ENCODE measurements at regions not wholly inside any gene's neighbourhood (a gene's known extent, or its start where the extent isn't known, plus 50 kb on each side); places are given as distances from the start of the nearest gene placed in this dataset.

GRCh38 chr4:58515226-58515625, 1405.0 kb upstream of the IGFBP7 start:
- no peaks in the 10 kb centered on the region for H3K27me3 Mint-ChIP-seq (ENCODE audit: low read depth)

DNA sequence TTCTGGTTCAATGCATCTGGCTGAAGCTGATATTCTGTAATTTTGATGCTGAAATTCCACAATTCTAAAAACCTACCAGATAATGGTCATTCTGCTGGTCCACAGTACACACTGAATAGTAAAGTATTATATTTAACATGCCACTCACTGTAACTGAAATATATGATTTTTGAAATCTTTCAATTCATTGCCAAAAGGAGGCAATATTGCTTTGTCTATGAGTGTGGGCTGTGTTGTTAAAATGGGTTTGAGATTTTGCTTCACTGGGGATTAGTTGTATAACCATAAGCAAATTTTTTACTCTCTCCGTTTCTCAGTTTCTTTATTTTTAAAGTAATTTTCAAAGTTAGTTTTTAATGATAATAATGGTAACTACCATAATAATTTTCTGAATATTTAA, 1404.1 kb upstream of the IGFBP7 start:
- Mint-ChIP-seq H3K36me3 (ENCODE audit: low read depth) (no peaks in the 10 kb centered on the region), H3K4me3 (no peak overlapping the region), H3K27ac (ENCODE audit: unreplicated experiment) (no peak overlapping the region), H3K4me1 (no peaks in the 10 kb centered on the region), H3K9me3 (no peaks in the 10 kb centered on the region), H3K27me3 (ENCODE audit: low read depth) (no peaks in the 10 kb centered on the region)
- no peak for DNase-seq (ENCODE audit: low read depth, low spot score)
- no peak for TF ChIP-seq CTCF (conservative IDR thresholded peaks at IDR 0.05)

More at GRCh38 chr4:58515226-58515625, 1405.0 kb upstream of the IGFBP7 start:
- Mint-ChIP-seq H3K4me3 (no peak overlapping the region), H3K9me3 (no peaks in the 10 kb centered on the region), H3K36me3 (ENCODE audit: low read depth) (no peaks in the 10 kb centered on the region), H3K27ac (ENCODE audit: unreplicated experiment) (no peak overlapping the region), H3K4me1 (no peaks in the 10 kb centered on the region)
- no peak for TF ChIP-seq CTCF (conservative IDR thresholded peaks at IDR 0.05)
- no peak for DNase-seq (ENCODE audit: low read depth, low spot score)

- no peak for TF ChIP-seq CTCF (conservative IDR thresholded peaks at IDR 0.05)
- H3K9me3 Mint-ChIP-seq = no peaks in the 10 kb centered on the region
- H3K27me3 Mint-ChIP-seq (ENCODE audit: low read depth) = no peaks in the 10 kb centered on the region
- DNase-seq (ENCODE audit: low read depth, low spot score) = no peak
- H3K4me1 Mint-ChIP-seq = no peaks in the 10 kb centered on the region
- H3K27ac Mint-ChIP-seq (ENCODE audit: unreplicated experiment) = no peak overlapping the region
- H3K36me3 Mint-ChIP-seq (ENCODE audit: low read depth) = no peaks in the 10 kb centered on the region
- H3K4me3 Mint-ChIP-seq = no peak overlapping the region
Measured at GRCh38 chr4:58510652-58511051, 1400.5 kb upstream of the IGFBP7 start.

DNA sequence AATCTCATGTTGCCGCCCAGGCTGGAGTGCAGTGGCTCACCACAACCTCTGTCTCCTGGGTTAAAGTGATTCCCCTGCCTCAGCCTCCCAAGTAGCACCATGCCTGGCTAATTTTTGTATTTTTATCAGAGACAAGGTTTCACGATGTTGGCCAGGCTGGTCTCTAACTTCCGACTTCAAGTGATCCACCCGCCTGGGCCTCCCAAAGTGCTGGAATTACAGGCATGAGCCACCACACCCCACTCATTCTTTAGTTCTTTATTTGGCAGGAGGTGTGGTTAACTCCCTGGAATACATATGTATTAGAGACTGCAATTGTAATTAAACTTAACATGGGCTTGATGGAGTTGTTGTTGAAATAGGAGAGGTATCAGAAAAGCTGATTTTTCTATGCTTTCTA, 1396.9 kb upstream of the IGFBP7 start:
- TF ChIP-seq CTCF (conservative IDR thresholded peaks at IDR 0.05) = no peak
- Mint-ChIP-seq H3K9me3 (no peaks in the 10 kb centered on the region), H3K4me3 (no peak overlapping the region), H3K27ac (ENCODE audit: unreplicated experiment) (no peak overlapping the region), H3K36me3 (ENCODE audit: low read depth) (no peaks in the 10 kb centered on the region), H3K4me1 (no peaks in the 10 kb centered on the region), H3K27me3 (ENCODE audit: low read depth) (no peaks in the 10 kb centered on the region)
- no peak for DNase-seq (ENCODE audit: low read depth, low spot score)

DNA sequence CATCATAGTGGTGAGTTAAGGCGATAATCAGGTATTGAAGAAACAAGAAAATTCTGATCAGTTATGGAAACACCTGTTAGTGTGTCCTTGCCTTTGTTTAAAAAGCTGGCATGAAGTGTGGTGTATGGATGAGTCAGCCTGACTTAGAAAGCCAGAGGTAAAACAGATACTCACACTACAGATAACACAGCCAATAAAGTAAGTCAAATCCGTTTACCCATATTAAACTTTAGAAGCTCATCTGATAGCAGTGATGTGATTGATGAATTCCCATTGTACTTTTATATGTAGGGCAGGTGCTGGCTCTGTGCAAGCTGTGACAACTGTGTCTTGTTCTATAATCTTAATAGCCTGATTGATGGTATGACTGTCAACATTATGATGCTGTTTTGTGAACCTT, 1392.7 kb upstream of the IGFBP7 start:
- Mint-ChIP-seq H3K4me1 (no peaks in the 10 kb centered on the region), H3K36me3 (ENCODE audit: low read depth) (no peaks in the 10 kb centered on the region), H3K27ac (ENCODE audit: unreplicated experiment) (no peak overlapping the region), H3K4me3 (no peak overlapping the region), H3K27me3 (ENCODE audit: low read depth) (no peaks in the 10 kb centered on the region), H3K9me3 (no peaks in the 10 kb centered on the region)
- DNase-seq (ENCODE audit: low read depth, low spot score) = no peak
- TF ChIP-seq CTCF (conservative IDR thresholded peaks at IDR 0.05) = no peak

- H3K4me3 Mint-ChIP-seq = no peak overlapping the region
- no peak for TF ChIP-seq CTCF (conservative IDR thresholded peaks at IDR 0.05)
- no peak for DNase-seq (ENCODE audit: low read depth, low spot score)
- no peaks in the 10 kb centered on the region for H3K36me3 Mint-ChIP-seq (ENCODE audit: low read depth)
- no peak overlapping the region for H3K27ac Mint-ChIP-seq (ENCODE audit: unreplicated experiment)
- no peaks in the 10 kb centered on the region for H3K27me3 Mint-ChIP-seq (ENCODE audit: low read depth)
- no peaks in the 10 kb centered on the region for H3K9me3 Mint-ChIP-seq
- H3K4me1 Mint-ChIP-seq = no peaks in the 10 kb centered on the region
Measured at GRCh38 chr4:58499182-58499581, 1389.0 kb upstream of the IGFBP7 start.

All from neural crest cell (in vitro differentiated cells).